Activated naive CD8-positive, alpha-beta T cell treated with anti-CD3 and anti-CD28 coated beads for 36 hours (primary cell): ENCODE measurements at regions not wholly inside any gene's neighbourhood (a gene's known extent, or its start where the extent isn't known, plus 50 kb on each side); places are given as distances from the start of the nearest gene placed in this dataset.
"Not testable (repeated sequence)": the region's sequence is repeated elsewhere in the genome, so short reads cannot be mapped to it uniquely, and the experiment has no call there.

Source experiments
- DNase-seq: peaks from one replicate; pipeline ENCODE4 v3.0.0; 2021
- H3K27ac Mint-ChIP-seq: one replicate; pipeline ENCODE4 v1.8.0; 2022; ENCODE audit warnings: mild to moderate bottlenecking, moderate library complexity, mixed read lengths
- H3K27me3 Mint-ChIP-seq: one replicate; pipeline ENCODE4 v1.8.0; 2022; ENCODE audit warnings: mild to moderate bottlenecking, mixed read lengths
- H3K36me3 Mint-ChIP-seq: one replicate; pipeline ENCODE4 v1.8.0; 2021; ENCODE audit warnings: mild to moderate bottlenecking, mixed read lengths
- H3K4me1 Mint-ChIP-seq: one replicate; pipeline ENCODE4 v1.8.0; 2021; ENCODE audit warnings: mixed read lengths
- H3K4me3 Mint-ChIP-seq: one replicate; pipeline ENCODE4 v1.8.0; 2022; ENCODE audit warnings: mild to moderate bottlenecking, moderate library complexity, mixed read lengths
- H3K9me3 Mint-ChIP-seq: one replicate; pipeline ENCODE4 v1.8.0; 2022; ENCODE audit warnings: mixed read lengths

- no peaks in the 10 kb centered on the region for H3K27me3 Mint-ChIP-seq
- H3K27ac Mint-ChIP-seq = no peak overlapping the region
- H3K36me3 Mint-ChIP-seq = peaks cover 9% of the 10 kb centered on the region
- H3K9me3 Mint-ChIP-seq = peaks cover 8% of the 10 kb centered on the region
- no peak for DNase-seq
- H3K4me1 Mint-ChIP-seq = no peaks in the 10 kb centered on the region
- H3K4me3 Mint-ChIP-seq = no peak overlapping the region
These were observed 410.7 kb downstream of the LTN1 start for GRCh38 chr21:28581976-28582375.

- H3K4me1 Mint-ChIP-seq, H3K27ac Mint-ChIP-seq, DNase-seq, H3K9me3 Mint-ChIP-seq, H3K27me3 Mint-ChIP-seq, H3K4me3 Mint-ChIP-seq: not testable (repeated sequence)
- H3K36me3 Mint-ChIP-seq = peaks cover 11% of the 10 kb centered on the region
These were observed 411.4 kb downstream of the LTN1 start for GRCh38 chr21:28581311-28581731.

GRCh38 chr21:28580585-28580984 is 412.1 kb downstream of the LTN1 start:
- Mint-ChIP-seq H3K27me3 (no peaks in the 10 kb centered on the region), H3K9me3 (peaks cover 5% of the 10 kb centered on the region), H3K27ac (no peak overlapping the region), H3K4me1 (no peaks in the 10 kb centered on the region), H3K36me3 (peaks cover 17% of the 10 kb centered on the region), H3K4me3 (no peak overlapping the region)
- no peak for DNase-seq

- Mint-ChIP-seq H3K4me1 (no peaks in the 10 kb centered on the region), H3K4me3 (no peak overlapping the region), H3K27me3 (no peaks in the 10 kb centered on the region), H3K9me3 (peaks cover 3% of the 10 kb centered on the region), H3K27ac (no peak overlapping the region), H3K36me3 (peaks cover 18% of the 10 kb centered on the region)
- no peak for DNase-seq
These were observed 412.6 kb downstream of the LTN1 start for GRCh38 chr21:28579986-28580550.

- H3K27ac Mint-ChIP-seq = no peak overlapping the region
- no peaks in the 10 kb centered on the region for H3K27me3 Mint-ChIP-seq
- no peak overlapping the region for H3K4me3 Mint-ChIP-seq
- H3K4me1 Mint-ChIP-seq = no peaks in the 10 kb centered on the region
- no peak for DNase-seq
- peaks cover 3% of the 10 kb centered on the region for H3K36me3 Mint-ChIP-seq
- H3K9me3 Mint-ChIP-seq = peaks cover 9% of the 10 kb centered on the region
These were observed 424.0 kb downstream of the LTN1 start for GRCh38 chr21:28568692-28569091.

GRCh38 chr21:28563933-28564332 is 428.7 kb downstream of the LTN1 start:
- not testable (repeated sequence) for H3K27ac Mint-ChIP-seq, H3K36me3 Mint-ChIP-seq, H3K4me3 Mint-ChIP-seq, H3K27me3 Mint-ChIP-seq, DNase-seq
- Mint-ChIP-seq H3K9me3 (peaks cover 15% of the 10 kb centered on the region), H3K4me1 (peaks cover 15% of the 10 kb centered on the region)

GRCh38 chr21:28561772-28562171 is 430.9 kb downstream of the LTN1 start:
- Mint-ChIP-seq H3K4me3 (no peak overlapping the region), H3K27me3 (no peaks in the 10 kb centered on the region), H3K9me3 (peaks cover 13% of the 10 kb centered on the region), H3K36me3 (peaks cover 3% of the 10 kb centered on the region), H3K4me1 (peaks cover 15% of the 10 kb centered on the region), H3K27ac (no peak overlapping the region)
- no peak for DNase-seq

- Mint-ChIP-seq H3K9me3 (peaks cover 1% of the 10 kb centered on the region), H3K4me1 (no peaks in the 10 kb centered on the region), H3K27ac (no peak overlapping the region)
These were observed 437.8 kb downstream of the LTN1 start for GRCh38 chr21:28554660-28555475.

GRCh38 chr21:28550057-28550825 is 442.4 kb downstream of the LTN1 start:
- Mint-ChIP-seq H3K4me3 (no peak overlapping the region), H3K27ac (no peak overlapping the region), H3K4me1 (no peaks in the 10 kb centered on the region), H3K9me3 (no peaks in the 10 kb centered on the region), H3K27me3 (no peaks in the 10 kb centered on the region), H3K36me3 (no peaks in the 10 kb centered on the region)
- no peak for DNase-seq

More at GRCh38 chr21:28554660-28555475, 437.8 kb downstream of the LTN1 start:
- no peaks in the 10 kb centered on the region for H3K27me3 Mint-ChIP-seq
- H3K36me3 Mint-ChIP-seq = no peaks in the 10 kb centered on the region
- no peak for DNase-seq
- no peak overlapping the region for H3K4me3 Mint-ChIP-seq

GRCh38 chr21:28548291-28548690 is 444.4 kb downstream of the LTN1 start:
- H3K27me3 Mint-ChIP-seq = no peaks in the 10 kb centered on the region
- no peaks in the 10 kb centered on the region for H3K36me3 Mint-ChIP-seq
- no peaks in the 10 kb centered on the region for H3K9me3 Mint-ChIP-seq
- no peaks in the 10 kb centered on the region for H3K4me1 Mint-ChIP-seq
- H3K27ac Mint-ChIP-seq = no peak overlapping the region
- no peak overlapping the region for H3K4me3 Mint-ChIP-seq
- DNase-seq = no peak

GRCh38 chr21:28547766-28548165 is 444.9 kb downstream of the LTN1 start:
- no peaks in the 10 kb centered on the region for H3K36me3 Mint-ChIP-seq
- H3K27ac Mint-ChIP-seq = no peak overlapping the region
- H3K4me3 Mint-ChIP-seq = no peak overlapping the region
- H3K9me3 Mint-ChIP-seq = no peaks in the 10 kb centered on the region
- no peaks in the 10 kb centered on the region for H3K4me1 Mint-ChIP-seq
- no peak for DNase-seq
- no peaks in the 10 kb centered on the region for H3K27me3 Mint-ChIP-seq

GRCh38 chr21:28543975-28544374 is 448.7 kb downstream of the LTN1 start:
- H3K36me3 Mint-ChIP-seq = no peaks in the 10 kb centered on the region
- H3K4me1 Mint-ChIP-seq = no peaks in the 10 kb centered on the region
- H3K4me3 Mint-ChIP-seq = no peak overlapping the region
- no peak for DNase-seq
- no peaks in the 10 kb centered on the region for H3K27me3 Mint-ChIP-seq
- H3K27ac Mint-ChIP-seq = no peak overlapping the region
- H3K9me3 Mint-ChIP-seq = no peaks in the 10 kb centered on the region

- Mint-ChIP-seq H3K36me3 (no peaks in the 10 kb centered on the region), H3K4me1 (peaks cover 4% of the 10 kb centered on the region), H3K27ac (no peak overlapping the region), H3K27me3 (no peaks in the 10 kb centered on the region), H3K9me3 (no peaks in the 10 kb centered on the region), H3K4me3 (no peak overlapping the region)
- no peak for DNase-seq
These were observed 451.1 kb downstream of the LTN1 start for GRCh38 chr21:28541371-28542112.

GRCh38 chr21:28540514-28540913 is 452.2 kb downstream of the LTN1 start:
- H3K4me3 Mint-ChIP-seq = no peak overlapping the region
- no peaks in the 10 kb centered on the region for H3K27me3 Mint-ChIP-seq
- DNase-seq = no peak
- no peak overlapping the region for H3K27ac Mint-ChIP-seq
- no peaks in the 10 kb centered on the region for H3K9me3 Mint-ChIP-seq
- peaks cover 4% of the 10 kb centered on the region for H3K4me1 Mint-ChIP-seq
- H3K36me3 Mint-ChIP-seq = no peaks in the 10 kb centered on the region

- no peak for DNase-seq
- Mint-ChIP-seq H3K9me3 (no peaks in the 10 kb centered on the region), H3K4me3 (no peak overlapping the region), H3K27me3 (peaks cover 9% of the 10 kb centered on the region), H3K4me1 (peaks cover 4% of the 10 kb centered on the region), H3K27ac (no peak overlapping the region), H3K36me3 (no peaks in the 10 kb centered on the region)
These were observed 453.1 kb downstream of the LTN1 start for GRCh38 chr21:28539623-28539988.
